ENCODE measurements at regions not wholly inside any gene's neighbourhood (a gene's known extent, or its start where the extent isn't known, plus 50 kb on each side); places are given as distances from the start of the nearest gene placed in this dataset.

DNA sequence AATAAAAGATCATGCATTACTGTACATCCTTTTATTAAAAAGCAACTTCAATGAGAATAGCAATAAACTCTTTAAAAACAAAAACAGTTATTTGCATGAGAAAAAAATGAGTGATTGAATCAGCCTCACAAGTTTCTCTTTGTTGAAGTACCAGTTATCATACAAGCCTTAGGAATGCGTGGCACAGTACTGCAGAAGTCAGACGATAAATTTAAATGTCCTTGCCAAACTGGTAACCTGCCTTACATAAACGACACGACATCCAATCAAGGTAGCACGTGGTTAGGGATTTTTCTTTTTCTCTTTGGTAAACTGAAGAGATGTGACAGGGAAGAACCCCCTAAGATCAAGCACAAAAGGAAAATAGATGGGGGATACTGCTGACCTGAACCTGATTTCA is 251.0 kb downstream of the KLF12 start:
- 46 to 85% (median 81%) methylated on average over 5 of the region's 5 CpGs for WGBS, 3 donors
- H3K27ac ChIP-seq (ENCODE audit: low read depth, low read length) = no peak overlapping the region

DNA sequence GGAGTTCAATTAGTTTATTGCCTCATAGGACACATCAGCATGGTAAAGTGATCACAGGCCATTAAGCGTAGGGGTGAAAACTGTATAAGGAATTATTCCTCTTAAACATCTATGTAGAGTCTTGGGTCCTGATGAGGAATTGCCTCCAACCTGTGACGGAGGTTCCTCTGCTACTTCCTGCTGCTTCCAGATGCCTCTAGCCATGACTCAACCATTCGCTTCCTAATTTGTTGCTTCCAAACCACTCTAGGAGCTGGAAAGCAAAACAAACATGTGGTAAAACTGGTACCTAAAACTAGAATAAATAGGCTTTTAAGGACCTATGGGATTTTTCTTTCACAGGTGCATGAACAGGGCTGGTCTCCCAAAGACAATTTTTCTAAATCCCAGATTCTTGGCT is 253.8 kb downstream of the KLF12 start:
- WGBS, 3 donors = 85 to 92% (median 87%) methylated on average over 3 of the region's 3 CpGs
- H3K27ac ChIP-seq (ENCODE audit: low read depth, low read length) = no peak overlapping the region

DNA sequence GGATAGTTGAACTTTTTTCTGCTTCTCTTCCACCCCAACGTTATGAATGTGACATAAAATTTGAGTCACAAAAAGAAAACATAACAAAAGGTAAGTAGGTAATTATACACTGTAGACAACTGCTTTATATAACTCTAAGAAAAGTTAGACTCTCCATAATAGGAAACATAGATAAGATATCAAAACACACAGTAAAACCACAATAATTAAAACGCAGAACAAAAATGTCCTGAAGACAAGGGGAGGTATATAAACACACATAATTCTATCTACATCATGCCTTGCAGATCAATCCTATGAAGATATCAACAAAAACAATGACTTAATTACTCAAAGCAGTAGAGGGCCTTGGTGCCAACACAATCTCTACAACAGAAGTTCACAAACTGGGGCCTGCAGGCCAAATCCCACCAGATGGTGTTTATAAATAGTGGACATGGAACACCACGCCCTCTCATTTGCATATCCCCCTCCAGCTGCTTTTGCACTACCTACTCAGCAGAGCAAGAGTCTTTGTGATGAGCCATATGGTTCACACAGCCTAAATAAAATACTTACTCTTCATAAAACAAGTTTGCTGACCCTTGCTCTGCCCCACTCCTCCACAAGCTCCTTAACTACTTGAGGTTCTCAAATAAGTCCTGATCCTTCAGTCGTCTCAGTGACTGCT is 254.7 kb downstream of the KLF12 start:
- WGBS, 3 donors = 59 to 70% (median 65%) methylated on average over 4 of the region's 4 CpGs

DNA sequence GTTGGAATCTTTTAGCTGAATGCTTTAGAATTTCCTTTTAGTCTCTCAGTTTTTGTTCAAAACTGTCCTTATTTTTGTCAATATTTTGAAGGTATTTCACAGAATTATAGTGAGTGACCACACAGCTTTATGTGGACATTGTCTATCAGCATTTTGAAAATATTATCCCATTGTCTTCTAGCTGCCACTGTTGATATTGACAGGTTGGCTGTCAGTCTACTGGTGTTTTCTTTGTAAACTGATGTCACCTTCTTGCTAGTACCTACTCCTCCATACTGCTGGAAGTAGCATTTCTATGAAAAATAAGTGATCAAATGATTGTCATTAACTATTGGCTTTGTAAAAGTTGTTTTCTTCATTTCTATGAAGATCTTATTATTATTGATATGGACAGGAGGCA is 256.8 kb downstream of the KLF12 start:
- no peak overlapping the region for H3K27ac ChIP-seq (ENCODE audit: low read depth, low read length)

More for the DNA sequence above, 254.7 kb downstream of the KLF12 start:
- H3K27ac ChIP-seq (ENCODE audit: low read depth, low read length) = no peak overlapping the region

DNA sequence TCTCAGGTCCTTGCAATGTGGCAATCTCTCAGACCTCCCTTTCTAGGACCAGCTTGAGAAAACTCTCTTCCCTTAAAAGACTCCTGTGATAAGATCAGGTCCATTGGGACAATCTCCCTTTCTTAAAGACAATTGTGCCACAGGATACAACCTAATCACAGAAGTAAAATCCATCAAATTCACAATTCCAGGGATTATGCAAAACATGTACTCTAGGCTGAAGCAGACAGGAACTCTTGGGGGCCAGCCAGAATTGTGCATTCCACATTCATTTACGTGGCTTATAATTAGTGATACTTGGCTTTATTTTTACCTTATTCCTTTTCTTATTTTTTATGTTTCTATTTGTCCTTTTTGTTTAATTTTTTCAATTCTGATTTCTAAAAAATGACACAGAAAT is 257.9 kb downstream of the KLF12 start:
- WGBS, 3 donors = 55 to 81% (median 67%) methylated on average over 1 of the region's 1 CpG
- no peak overlapping the region for H3K27ac ChIP-seq (ENCODE audit: low read depth, low read length)

DNA sequence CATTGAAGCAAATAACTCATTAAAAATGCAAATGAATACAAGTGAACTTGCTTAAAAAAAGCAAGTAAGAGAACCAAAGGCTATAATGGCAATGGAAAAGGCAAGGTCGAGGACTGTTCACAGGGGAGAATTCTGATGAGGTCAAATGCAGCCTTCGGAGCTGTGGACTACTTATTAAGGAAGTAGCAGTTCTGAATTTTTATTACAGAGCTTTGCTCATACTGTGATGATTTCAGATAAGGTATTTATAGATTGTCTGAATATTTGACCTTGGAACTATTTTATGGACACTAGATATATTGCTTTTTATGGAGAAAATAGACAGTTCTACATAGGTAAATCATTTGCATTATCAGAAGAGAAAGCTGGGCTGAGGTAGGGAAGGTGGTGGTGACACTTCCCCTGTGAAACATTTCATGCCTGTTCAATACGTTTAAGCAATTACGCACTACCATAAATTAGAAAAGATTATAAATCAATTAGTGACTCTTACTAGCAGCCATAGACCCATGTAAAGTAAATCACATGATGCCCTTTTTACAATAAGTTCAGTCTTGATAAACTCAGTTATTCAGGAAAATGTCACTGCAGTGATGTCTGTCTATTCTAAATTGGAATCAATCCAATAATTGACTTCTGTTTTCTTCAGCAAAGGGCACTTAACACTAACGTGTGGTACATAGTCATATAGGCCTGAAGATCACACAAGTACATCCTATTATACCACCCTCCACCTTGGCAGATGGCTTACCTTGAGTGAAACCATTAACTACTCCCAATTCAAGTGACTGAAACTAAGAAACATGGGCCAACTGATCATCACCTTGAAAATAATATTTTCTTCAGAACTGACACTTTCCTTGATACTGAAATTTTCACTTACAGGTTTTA is 260.0 kb downstream of the KLF12 start:
- WGBS, 3 donors = 65 to 77% (median 70%) methylated on average over 5 of the region's 5 CpGs

DNA sequence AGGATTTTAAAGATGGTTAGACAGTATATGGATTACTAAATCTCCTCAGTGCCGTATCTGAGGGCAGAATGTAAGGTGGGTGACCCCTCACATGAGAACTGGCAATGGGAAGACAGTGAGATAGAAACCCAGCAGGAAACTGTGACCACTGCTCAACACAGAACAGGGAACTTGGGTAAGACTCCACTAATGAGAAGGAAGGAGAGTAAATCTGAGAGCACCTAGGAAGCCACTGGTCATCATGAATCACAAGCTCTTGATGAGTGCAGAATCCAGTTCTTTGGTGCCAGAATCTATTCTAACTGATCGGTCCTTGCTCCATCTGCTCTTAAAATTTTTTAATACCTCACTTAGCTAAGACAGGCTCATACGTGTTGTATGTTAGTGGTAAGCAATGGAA is 261.8 kb downstream of the KLF12 start:
- no peak overlapping the region for H3K27ac ChIP-seq (ENCODE audit: low read depth, low read length)
- WGBS, 3 donors = 75 to 96% (median 92%) methylated on average over 3 of the region's 3 CpGs

More for the DNA sequence above, 260.0 kb downstream of the KLF12 start:
- H3K27ac ChIP-seq (ENCODE audit: low read depth, low read length) = no peak overlapping the region

DNA sequence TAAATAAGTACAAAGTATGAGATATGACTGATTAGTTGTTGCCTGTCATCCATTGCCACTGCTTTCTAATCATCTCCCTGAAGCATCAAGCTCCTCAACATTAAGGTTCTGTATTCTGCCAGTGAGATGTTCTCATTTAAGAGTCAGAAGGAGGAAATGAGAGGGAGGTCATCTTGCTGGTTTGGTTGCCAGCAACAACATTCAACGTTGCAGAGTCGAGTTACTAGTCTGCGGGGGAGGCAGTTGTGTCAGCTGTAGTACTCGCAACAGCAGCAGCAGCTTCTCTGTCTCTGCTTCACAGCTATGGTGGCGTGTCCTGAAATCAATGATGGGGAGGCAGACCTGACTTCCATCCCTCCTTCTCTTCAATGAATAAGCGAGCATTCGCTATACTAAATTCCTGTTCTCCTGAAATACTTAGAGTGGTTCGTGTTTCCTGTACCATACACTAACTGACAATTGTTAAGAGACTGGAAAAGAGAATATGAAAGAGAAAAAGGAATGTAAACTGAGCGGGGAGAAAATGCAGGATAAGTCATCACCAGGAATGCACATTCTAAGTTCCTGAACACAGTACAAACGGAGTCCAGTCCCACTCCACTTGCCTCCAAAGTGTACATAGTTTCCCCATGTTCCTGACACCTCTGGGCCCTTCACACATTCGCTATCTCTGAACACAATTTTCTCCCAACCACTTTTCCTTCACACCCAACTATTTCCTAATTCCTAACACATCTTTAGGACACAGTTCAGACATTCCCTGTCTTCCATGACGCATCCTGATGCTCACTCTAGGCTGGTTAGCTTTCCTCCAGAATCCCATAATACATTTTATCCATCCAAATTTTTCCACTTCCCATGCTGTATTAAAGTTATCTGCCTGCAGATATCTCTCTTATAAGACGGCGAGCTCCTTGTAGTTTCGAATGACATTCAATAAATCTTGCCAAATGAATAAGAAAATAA is 263.0 kb downstream of the KLF12 start:
- no peak overlapping the region for H3K27ac ChIP-seq (ENCODE audit: low read depth, low read length)
- 84 to 86% (median 85%) methylated on average over 15 of the region's 15 CpGs for WGBS, 3 donors

DNA sequence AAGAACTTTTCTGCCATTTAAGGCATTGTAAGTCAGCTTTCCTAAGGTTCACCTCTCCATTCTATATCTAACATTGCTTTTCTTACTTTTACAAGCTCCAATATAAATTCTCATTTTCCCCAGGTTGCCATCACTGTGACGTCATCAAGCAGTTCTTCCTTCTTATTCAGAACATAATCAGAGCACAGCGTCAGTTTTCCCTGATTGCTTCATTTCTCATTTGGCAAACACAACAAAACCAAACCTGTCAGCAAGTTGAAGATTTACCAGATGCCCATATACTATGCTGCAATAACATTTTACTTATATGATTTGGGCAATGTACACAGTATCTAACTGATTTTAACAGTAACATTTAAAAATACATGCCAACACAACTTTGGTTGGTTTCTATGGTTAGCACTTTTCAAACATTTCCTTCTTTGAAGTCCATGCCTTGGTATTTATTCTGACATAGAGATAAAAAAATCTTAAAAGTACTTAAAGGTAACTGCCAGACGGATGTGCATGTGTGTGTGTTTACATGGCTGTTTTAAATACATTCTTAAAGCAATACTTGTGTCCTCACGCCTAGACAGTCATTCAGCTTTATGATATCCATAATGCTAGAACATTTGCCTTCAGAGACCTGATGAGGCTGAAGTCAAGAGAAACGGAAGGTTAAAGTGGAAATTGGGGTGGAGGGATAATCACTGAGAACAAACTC is 264.0 kb downstream of the KLF12 start:
- 59 to 80% (median 76%) methylated on average over 5 of the region's 5 CpGs for WGBS, 3 donors
- H3K27ac ChIP-seq (ENCODE audit: low read depth, low read length) = no peak overlapping the region

DNA sequence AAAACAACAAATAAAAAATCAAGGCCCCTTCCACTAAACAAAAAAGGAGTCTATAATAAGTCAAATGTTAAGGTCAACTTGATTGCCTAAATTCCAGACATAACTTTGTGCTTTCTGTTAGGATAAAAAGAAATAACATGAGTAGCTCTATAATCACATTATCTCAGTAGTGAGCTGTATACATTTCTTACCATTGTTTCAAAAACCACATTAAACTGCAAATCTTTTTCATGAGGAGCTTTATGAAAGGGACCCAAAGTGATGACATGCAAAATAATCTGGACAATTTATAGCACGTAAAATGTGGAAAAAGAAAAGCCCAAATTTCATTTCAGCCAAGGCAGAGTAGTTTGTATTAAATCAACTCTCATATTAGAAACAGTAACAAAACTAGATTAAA is 269.2 kb downstream of the KLF12 start:
- WGBS, 3 donors = 85 to 92% (median 88%) methylated on average over 1 of the region's 1 CpG
- no peak overlapping the region for H3K27ac ChIP-seq (ENCODE audit: low read depth, low read length)

DNA sequence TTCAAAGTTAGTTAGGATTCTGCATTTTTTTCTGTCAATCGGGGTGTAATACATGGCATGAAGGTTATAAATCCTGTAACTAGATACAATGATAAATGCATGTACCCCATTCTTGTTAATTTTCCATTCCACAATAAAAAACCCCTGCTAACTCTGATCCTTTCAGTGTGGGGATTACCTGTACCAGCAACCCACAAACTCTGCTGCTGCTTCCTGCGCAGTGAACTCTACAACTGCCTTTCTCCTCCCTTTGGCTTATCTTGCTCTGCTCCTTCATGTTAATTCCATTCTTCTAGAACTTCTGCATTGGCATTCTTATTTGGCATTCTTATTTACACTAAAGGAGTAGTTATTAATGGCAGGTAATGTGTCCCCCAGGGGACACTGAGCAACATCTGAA is 273.1 kb downstream of the KLF12 start:
- 94 to 99% (median 96%) methylated on average over 2 of the region's 2 CpGs for WGBS, 3 donors
- H3K27ac ChIP-seq (ENCODE audit: low read depth, low read length) = no peak overlapping the region

DNA sequence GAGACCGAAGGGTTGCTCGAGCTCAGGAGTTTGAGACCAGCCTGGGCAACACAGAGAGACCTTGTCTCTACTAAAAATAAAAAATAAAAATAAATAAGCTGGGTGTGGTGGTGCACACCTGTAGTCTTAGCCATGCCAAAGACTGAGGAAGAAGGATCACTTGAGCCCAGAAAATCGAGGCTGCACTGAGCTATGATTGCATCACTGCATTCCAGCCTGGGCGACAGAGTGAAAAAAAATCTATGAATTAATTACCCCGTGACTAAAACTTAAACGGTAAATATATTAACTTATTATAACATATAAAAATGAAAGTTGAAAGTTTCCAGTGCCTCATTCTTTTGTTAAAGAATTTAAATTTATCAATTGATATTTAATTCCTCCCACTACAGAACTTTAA is 273.7 kb downstream of the KLF12 start:
- 82 to 88% (median 87%) methylated on average over 6 of the region's 6 CpGs for WGBS, 3 donors
- H3K27ac ChIP-seq (ENCODE audit: low read depth, low read length) = no peak overlapping the region

DNA sequence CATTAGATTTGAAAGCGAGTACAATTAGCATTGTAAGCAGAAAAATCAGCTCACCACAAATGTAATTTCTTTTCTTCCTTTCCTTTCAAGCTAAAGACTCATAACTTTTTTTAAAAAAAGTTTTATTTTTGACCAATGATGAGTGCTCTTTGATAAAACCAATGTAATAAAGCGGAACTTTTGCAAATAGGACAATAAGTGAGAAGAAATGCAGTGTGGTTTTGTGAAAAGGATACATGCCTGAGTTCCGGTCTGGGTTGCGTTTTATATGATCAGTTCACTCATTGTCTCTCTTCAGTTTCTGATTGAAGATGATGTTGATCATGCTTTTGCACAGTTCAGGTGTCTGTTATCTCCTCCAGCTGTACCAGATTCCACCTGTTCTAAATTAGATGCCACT is 274.4 kb downstream of the KLF12 start:
- WGBS, 3 donors = 69 to 72% (median 71%) methylated on average over 4 of the region's 4 CpGs
- no peak overlapping the region for H3K27ac ChIP-seq (ENCODE audit: low read depth, low read length)

DNA sequence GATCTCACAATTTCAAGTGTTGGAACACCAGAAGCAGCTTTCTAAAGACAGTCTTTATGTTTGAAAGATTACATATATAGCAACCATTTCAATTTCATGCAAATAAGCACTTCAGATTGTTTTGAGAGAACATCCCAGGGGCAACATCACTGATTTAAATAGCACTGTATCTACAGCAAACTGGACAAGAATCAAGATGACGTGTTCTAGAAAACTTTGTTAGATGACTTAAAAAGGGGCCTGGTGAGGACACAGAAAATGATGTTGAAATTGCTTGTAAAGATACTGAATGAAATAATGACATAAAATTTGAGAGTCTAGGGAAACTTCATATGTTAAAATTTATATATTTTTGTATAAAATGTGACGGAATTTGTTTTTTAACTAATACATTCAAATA is 277.1 kb downstream of the KLF12 start:
- H3K27ac ChIP-seq (ENCODE audit: low read depth, low read length) = no peak overlapping the region
- 81 to 85% (median 83%) methylated on average over 2 of the region's 2 CpGs for WGBS, 3 donors

DNA sequence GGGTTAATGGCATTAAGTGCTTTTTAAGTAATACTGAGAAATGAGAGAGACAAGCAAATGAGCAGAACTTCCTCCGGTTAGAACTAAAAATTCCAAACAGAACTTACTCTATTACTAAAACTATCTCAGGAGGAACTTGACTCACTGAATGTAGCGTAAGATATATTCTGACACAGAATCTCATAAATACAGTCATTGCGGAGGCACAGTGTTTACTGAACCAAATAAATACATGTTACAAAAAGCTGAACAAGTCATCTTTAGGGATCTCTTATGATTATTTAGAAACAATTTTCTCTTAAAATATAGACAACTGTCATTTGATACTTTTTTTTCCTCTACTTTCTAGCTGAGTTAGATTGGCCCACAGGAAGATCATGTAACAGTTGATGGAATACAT is 283.1 kb downstream of the KLF12 start:
- H3K27ac ChIP-seq (ENCODE audit: low read depth, low read length) = no peak overlapping the region
- WGBS, 3 donors = 75 to 91% (median 88%) methylated on average over 3 of the region's 3 CpGs

DNA sequence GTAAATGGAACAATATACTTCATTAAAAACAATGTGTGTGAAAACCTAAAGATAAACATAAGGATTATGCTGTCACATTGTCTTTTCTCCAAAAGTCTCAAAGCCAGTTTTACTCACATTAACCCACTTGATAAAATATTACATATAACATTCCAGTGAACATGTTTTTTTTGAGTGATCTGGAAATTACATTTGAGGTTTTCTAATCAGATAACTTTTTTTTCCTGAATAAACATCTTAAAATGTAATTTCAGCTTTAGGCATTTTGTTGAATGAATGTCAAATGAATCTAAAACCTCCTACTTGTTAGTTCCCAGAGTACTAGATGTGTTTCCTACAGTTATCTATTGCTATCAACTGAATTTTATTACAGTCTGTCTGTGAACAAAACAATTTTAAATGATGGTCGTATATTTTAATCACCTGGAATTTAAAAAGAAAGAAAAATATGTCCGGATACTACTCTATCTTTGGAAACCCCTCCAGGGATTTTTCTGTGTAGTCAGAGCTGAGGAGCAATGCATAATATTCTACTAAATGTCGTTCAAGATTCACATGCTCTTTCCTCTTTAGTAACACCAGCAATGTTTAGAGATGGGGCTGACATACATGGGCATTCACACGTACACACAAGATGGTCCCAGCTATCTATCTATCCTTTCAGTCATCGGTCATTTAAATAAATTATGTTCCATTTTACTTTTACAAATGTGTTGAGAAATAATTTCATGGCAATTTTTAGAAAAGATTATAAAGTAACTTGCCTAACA is 283.9 kb downstream of the KLF12 start:
- WGBS, 3 donors = 56 to 74% (median 71%) methylated on average over 5 of the region's 5 CpGs
- H3K27ac ChIP-seq (ENCODE audit: low read depth, low read length) = no peak overlapping the region

DNA sequence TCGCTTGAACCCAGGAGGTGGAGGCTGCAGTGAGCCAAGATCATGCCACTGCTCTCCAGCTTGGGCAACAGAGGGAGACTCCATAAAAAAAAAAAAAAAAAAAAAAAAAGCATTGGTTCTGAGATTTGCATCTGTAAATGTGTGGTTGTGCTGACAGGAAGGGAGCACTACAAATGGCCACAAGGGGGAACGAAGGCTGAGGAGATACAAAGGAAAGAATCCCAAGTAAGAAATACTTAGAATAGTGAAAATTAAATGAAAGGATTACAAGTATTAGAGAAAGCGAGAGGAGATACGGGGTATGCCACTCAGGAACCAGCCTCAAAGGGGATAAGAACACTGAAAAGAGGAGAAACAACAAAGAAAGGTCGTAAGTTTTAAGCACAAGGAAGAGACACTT is 284.9 kb downstream of the KLF12 start:
- WGBS, 3 donors = 73 to 84% (median 80%) methylated on average over 5 of the region's 5 CpGs
- H3K27ac ChIP-seq (ENCODE audit: low read depth, low read length) = no peak overlapping the region

DNA sequence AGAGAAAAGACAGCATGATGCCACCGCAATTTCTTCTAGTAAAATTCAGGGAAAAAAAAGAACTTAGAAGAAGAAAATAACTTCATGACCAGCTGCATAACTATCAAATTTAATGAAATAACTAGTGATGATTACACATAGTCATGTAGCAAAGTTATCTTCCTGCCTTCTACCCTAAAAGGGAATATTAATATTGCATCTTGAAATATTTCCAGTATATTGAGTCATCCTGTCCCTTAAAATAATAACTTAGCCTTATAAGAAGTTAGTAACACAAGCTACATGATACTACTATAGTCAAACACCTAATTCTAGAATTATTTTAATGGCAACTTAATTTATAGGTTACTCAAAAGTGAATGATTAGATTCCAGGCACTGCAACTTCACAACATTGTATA is 289.2 kb downstream of the KLF12 start:
- WGBS, 3 donors = 95 to 97% (median 95%) methylated on average over 1 of the region's 1 CpG

More for the DNA sequence above, 289.2 kb downstream of the KLF12 start:
- no peak overlapping the region for H3K27ac ChIP-seq (ENCODE audit: low read depth, low read length)

All from adipose tissue (tissue), 3 donors.